HG03571 (cell line): ENCODE measurements at regions not wholly inside any gene's neighbourhood (a gene's known extent, or its start where the extent isn't known, plus 50 kb on each side); places are given as distances from the start of the nearest gene placed in this dataset.

Source experiments
- ATAC-seq: cut with Tn5 transposase; IDR thresholded peaks from one replicate; pipeline ENCODE4 v1.9.1; 2021; ENCODE audit not compliant: unreplicated experiment

DNA sequence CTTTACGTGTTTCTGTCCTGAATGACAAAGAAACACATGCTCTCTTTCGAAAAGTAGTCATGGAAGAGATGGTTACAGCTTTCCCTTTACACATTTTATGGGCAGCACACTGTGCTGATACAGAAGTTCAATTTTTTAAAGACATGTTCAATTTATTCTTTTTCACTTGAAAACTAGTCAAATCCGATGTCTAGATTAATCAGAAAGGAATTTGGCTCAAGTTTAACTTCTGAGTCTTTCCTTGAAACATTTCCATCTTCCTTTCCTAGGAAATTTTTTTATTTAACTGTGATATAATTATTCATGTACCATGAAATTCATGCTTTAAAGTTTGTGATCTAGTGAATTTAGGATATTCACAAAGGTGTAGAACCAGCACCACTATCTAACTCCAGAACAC, 360.1 kb downstream of the TNS3 start:
- ATAC-seq, result no peak

GRCh38 chr7:47218378-47219176, 363.3 kb downstream of the TNS3 start:
- no peak for ATAC-seq

DNA sequence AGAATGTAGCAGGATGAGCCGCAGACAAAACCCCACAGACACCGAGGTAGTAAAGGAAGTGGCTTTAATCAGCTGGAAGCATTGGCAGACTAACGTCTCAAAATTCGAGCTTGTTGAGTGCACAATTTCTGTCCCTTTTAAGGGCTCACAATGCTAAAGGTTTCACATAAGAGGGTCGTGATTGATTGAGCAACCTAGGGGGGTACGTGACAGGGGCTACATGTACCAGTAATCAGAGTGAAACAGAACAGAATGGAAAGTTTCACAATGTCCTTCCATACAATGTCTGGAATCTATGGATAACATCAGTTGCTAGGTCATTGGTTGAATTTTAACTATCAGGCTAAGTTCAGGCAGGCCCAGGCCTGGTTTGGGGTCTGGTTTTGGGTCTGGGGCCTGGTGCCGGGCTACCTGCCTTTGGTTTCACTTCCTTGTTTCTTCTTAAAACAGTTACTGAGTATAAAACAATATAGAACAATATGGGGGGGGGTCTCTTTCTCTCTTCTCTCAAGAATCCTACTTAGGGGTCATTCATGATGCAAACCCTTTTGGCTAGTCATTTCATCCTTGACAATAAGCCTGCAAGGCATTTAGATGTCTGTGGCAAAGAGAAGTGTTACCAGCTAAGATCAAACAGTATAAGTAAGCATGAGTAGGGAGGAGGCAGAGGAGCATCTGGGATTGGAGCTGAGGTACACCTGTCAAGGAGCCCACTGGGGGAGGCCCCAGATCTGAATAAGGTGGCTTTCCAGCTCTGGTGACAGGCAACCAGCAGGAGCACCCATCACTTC, 364.1 kb downstream of the TNS3 start:
- no peak for ATAC-seq

- no peak for ATAC-seq
These were observed 364.8 kb downstream of the TNS3 start for GRCh38 chr7:47217086-47217485.

GRCh38 chr7:47216439-47216838, 365.5 kb downstream of the TNS3 start:
- ATAC-seq, result no peak

DNA sequence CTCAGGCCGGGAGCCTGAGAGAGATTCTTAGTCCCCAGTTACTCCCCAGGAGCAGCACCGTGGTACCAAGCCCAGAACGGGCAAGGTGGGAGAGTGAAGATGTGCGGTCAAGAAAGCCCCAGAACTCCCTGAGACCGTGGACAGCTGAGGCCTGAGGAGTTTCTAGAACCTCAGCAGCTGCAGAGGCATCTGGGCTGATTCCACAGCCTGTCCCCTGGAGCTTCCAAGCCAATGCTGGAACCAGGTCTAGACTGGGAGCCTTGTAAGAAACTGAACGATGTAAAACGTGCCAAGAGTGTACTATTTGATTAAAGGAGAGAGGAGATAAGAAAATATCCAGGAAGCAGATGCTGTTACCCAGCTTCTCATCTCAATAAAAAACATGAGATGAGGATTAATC, 366.3 kb downstream of the TNS3 start:
- no peak for ATAC-seq

DNA sequence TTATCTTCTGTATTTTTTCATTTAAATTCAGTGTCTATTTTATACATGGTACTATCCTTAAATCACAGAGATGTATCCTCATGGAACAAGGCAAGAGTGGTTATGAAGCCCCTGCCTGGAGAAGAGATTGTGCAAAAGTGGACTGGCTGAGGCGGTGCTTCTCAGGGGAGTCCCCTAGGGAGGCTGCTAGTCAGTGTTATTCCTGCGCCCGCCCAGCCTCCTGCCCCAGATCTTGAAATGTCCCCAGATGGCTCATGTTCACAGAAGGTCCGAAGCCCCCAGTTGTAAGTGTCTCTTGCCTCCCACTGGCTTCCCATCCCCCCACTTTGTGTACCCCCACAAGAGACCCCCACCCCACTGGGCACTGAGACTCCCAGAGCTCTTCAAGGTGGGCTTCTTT, 366.9 kb downstream of the TNS3 start:
- ATAC-seq, result no peak

DNA sequence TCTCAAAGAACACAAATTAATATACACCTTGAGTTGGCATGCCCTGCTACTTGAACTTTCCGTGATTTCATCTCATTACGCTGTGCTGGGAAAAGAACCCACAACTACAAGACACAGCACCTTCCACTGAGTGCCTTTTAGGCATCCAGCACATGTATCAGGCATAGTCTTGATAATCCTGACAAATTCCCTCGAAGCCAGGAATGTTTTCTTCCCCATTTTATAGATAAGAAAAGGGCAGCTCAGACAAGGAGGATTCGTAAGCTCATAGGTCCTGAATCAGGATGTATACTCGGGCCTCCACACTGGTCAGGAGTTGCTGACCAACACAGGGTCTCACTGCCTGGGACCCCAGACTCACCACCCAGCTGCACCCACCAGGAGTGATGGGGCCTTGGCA, 368.6 kb downstream of the TNS3 start:
- ATAC-seq, result no peak

GRCh38 chr7:47211519-47211973, 370.4 kb downstream of the TNS3 start:
- no peak for ATAC-seq

DNA sequence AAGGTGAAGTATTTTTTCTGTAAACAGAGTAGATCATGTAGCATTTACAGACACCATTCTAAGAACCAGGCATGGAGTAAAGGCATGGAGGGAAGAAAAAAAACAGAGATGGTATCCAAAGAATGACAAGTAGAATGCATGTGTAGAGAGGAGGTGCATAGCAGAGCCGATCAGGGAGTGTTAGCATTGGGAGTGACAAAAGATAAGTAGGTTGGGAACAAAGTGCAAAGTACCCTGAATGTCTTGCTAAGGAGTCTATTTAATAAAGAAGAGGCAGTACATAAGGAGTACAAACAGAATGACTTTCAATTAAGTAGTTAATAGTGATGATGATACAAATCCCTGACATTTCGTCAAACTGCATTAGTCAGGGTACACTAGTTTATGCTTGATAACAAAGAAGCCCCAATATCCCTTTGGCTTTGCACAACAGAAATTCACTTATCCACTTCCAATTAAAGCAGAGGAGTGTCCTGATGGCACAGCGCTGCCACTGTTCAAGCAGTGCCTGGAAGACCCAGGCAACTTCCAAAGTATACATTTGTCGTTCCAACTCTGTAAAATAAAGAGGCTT, 371.5 kb downstream of the TNS3 start:
- no peak for ATAC-seq

- no peak for ATAC-seq
These were observed 374.0 kb downstream of the TNS3 start for GRCh38 chr7:47207956-47208355.

DNA sequence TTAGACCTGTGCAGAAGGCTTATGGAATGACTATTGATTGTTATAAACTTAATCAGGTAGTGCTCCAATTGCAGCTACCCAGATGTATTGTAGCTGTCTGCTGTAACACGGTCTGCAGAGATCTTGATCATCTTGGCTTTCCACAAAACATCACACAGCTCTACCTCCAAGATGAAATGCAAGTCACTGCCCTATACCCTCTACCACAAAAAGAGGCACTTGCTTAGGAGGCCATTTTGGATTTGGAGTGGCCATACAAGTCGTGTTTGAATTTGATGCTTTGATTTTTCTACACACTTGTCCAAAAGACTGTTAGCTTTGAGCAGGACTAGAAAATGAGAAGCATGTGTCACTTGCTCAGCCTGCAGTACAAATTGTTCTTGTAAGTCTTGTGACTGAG, 377.2 kb downstream of the TNS3 start:
- no peak for ATAC-seq

GRCh38 chr7:47202146-47202783, 379.6 kb downstream of the TNS3 start:
- ATAC-seq, result no peak

DNA sequence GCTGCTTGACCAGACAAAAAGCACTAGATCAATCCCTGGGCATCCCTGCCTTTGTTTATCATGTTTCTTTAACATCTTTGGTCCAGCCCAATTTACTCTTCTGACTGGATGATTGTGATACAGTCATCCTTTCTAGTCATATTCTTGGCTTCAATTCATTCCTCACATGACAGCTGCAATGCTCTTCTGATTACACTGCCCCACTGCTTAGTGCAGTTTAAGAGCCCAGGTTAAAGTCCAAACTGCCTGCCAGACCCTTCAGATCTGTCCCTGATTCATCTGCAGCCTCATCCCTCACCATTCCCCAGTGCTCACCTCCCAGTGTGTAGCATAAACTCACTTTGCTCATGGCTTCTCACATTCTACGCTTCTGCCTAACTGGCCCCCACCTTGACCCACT, 383.8 kb downstream of the TNS3 start:
- no peak for ATAC-seq

DNA sequence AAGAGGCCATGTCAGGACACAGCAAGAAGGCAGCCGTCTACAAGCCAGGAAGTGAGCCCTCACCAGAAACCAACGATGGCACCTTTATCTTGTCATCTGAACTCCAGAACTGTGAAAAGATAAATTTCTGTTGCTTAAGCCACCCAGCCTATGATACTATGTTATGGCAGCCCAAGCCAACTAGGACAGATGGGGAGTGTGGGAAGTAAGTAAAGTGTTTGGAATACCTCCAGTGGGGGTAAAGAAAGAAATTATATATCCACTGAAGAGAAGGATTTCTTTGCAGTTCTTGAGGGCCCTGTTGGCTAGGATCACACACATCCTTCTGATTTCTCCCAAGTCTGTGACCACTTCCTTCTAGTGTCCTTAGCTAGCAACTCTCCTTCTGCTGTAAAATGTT, 384.4 kb downstream of the TNS3 start:
- ATAC-seq, result no peak

GRCh38 chr7:47196737-47197136, 385.2 kb downstream of the TNS3 start:
- ATAC-seq, result no peak

DNA sequence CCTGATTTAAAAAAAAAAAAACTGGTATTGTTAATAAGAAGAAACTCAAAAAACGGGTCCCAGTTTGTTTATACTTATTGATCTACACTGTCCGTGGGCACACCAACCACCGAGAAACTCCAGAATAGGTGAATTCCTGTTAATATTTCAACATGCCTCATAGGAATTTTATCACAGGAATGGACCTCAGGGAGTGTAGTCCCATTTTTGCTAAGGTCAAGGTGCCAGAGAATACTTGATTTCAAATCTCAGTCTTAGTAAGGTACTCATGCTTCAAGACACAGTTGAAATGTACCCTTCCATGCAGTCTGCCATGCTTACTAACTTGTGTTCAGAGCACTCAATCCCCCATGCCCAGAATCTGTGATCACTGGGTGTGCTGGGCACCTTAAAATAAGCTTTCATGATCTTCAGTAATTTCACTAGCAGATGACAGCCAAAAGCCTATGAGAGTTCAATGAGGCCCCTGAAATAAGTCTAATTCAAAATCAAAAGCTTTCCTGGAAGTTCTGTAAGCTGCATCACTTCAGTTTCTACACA, 385.7 kb downstream of the TNS3 start:
- ATAC-seq, result no peak

DNA sequence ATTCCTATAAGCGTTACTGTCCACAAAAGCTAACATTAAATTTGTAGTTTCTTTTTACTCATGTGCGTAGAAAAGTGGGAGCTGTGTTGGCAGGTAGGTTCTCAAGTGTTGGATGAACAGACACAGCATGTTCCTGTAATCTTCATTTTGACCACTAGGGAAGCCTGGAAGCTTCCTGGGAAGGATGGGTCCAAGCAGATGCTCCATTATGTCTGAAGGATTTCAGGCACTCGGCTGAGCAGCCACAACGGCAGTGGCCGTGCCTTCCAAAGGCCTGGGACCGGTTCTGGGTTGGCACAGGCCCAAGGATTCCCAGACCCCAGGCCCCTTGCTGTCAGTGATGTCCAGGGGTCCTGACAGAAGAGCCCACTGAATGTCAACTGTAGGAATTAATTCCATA, 386.3 kb downstream of the TNS3 start:
- no peak for ATAC-seq

GRCh38 chr7:47194516-47195057, 387.3 kb downstream of the TNS3 start:
- ATAC-seq, result no peak

DNA sequence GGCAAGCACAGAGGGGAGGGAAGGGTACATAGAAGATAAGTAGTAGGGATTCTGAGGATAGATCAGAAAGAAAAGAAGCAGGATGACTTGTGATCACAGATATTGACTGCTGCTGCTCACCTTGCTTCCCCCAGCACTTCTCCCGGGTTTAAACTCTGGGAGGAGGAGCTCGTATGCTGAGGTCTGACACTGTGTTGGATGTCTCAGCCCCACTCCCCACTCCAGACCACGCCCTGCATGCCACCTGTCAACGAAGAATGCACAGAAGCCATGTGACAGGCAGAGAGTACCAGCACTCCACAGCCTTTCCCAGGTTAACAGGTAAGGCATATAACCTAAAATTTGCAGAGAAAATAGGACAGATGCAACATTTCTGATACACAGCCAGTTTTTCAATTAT, 388.9 kb downstream of the TNS3 start:
- ATAC-seq, result no peak

- ATAC-seq, result no peak
These were observed 390.0 kb downstream of the TNS3 start for GRCh38 chr7:47191876-47192291.
